GM18867 (cell line): ENCODE measurements at regions not wholly inside any gene's neighbourhood (a gene's known extent, or its start where the extent isn't known, plus 50 kb on each side); places are given as distances from the start of the nearest gene placed in this dataset.

Source experiments
- ATAC-seq: cut with Tn5 transposase; IDR thresholded peaks from one replicate; pipeline ENCODE4 v1.9.1; 2021; ENCODE audit warnings: mild to moderate bottlenecking, moderate library complexity; ENCODE audit not compliant: unreplicated experiment

GRCh38 chr9:113695901-113696300, 180.2 kb upstream of the ZNF618 start:
- ATAC-seq, result no peak

GRCh38 chr9:113701774-113702755, 174.0 kb upstream of the ZNF618 start:
- no peak for ATAC-seq

GRCh38 chr9:113705306-113705927, 170.7 kb upstream of the ZNF618 start:
- no peak for ATAC-seq

- no peak for ATAC-seq
These were observed 170.1 kb upstream of the ZNF618 start for GRCh38 chr9:113705928-113706519.

GRCh38 chr9:113707953-113708695, 168.0 kb upstream of the ZNF618 start:
- no peak for ATAC-seq

- ATAC-seq, result no peak
These were observed 167.0 kb upstream of the ZNF618 start for GRCh38 chr9:113708821-113709713.

GRCh38 chr9:113709721-113710120, 166.4 kb upstream of the ZNF618 start:
- no peak for ATAC-seq

GRCh38 chr9:113711251-113711650, 164.9 kb upstream of the ZNF618 start:
- no peak for ATAC-seq

- no peak for ATAC-seq
These were observed 164.1 kb upstream of the ZNF618 start for GRCh38 chr9:113712053-113712452.

- ATAC-seq, result no peak
These were observed 161.0 kb upstream of the ZNF618 start for GRCh38 chr9:113715086-113715485.

- ATAC-seq, result no peak
These were observed 156.2 kb upstream of the ZNF618 start for GRCh38 chr9:113719919-113720318.

GRCh38 chr9:113720495-113720894, 155.6 kb upstream of the ZNF618 start:
- no peak for ATAC-seq

- no peak for ATAC-seq
These were observed 154.3 kb upstream of the ZNF618 start for GRCh38 chr9:113721856-113722255.

GRCh38 chr9:113724202-113724601, 151.9 kb upstream of the ZNF618 start:
- no peak for ATAC-seq

- ATAC-seq, result no peak
These were observed 147.1 kb upstream of the ZNF618 start for GRCh38 chr9:113728989-113729388.

GRCh38 chr9:113734826-113735225, 141.3 kb upstream of the ZNF618 start:
- no peak for ATAC-seq

GRCh38 chr9:113737517-113738271, 138.4 kb upstream of the ZNF618 start:
- ATAC-seq, result no peak

- no peak for ATAC-seq
These were observed 137.6 kb upstream of the ZNF618 start for GRCh38 chr9:113738496-113738892.

GRCh38 chr9:113738893-113739604, 137.1 kb upstream of the ZNF618 start:
- ATAC-seq, result no peak
